ENCODE measurements at regions not wholly inside any gene's neighbourhood (a gene's known extent, or its start where the extent isn't known, plus 50 kb on each side); places are given as distances from the start of the nearest gene placed in this dataset.

DNA sequence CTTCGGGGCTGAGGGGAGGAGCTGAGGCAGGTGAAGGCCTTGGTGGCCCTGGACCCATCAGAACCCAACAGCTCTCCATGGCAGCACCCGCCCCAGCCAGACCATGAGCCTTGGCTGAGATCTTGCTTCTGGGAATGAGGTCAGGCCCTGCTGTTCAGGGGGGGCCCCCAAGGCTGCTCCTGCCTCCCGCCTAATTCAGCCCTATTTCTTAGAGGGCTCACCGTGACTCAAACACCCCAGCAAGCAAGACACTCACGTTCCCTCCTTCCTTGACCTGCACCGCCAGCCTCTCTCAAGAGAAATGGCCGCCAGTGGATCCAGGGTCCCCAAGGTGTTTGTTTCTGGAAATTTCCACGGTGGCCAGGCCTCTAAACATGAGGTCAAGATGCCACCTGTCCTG is 61.4 kb upstream of the PPP1R26 start:
- TF ChIP-seq, protein P1, sequence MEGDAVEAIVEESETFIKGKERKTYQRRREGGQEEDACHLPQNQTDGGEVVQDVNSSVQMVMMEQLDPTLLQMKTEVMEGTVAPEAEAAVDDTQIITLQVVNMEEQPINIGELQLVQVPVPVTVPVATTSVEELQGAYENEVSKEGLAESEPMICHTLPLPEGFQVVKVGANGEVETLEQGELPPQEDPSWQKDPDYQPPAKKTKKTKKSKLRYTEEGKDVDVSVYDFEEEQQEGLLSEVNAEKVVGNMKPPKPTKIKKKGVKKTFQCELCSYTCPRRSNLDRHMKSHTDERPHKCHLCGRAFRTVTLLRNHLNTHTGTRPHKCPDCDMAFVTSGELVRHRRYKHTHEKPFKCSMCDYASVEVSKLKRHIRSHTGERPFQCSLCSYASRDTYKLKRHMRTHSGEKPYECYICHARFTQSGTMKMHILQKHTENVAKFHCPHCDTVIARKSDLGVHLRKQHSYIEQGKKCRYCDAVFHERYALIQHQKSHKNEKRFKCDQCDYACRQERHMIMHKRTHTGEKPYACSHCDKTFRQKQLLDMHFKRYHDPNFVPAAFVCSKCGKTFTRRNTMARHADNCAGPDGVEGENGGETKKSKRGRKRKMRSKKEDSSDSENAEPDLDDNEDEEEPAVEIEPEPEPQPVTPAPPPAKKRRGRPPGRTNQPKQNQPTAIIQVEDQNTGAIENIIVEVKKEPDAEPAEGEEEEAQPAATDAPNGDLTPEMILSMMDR (IDR thresholded peaks at IDR 0.05), result no peak
- TF ChIP-seq POLR2A (IDR thresholded peaks at IDR 0.05), result no peak
